Panc1 (cell line): ENCODE measurements at regions not wholly inside any gene's neighbourhood (a gene's known extent, or its start where the extent isn't known, plus 50 kb on each side); places are given as distances from the start of the nearest gene placed in this dataset.

Source experiments
- ATAC-seq: fragments of 200-7000 bp; cut with Tn5 transposase; 2 replicates; pipeline ENCODE4 v1.9.1; 2020; ENCODE audit warnings: mild to moderate bottlenecking, moderate library complexity
- BruUV-seq: library from RNA; stranded (reverse); fragments of 400-500 nt; replicated peaks from 2 replicates; lab custom pipeline; 2021; lab: Mats Ljungman, UMichigan
- CTCF ChIA-PET: fragments of 300-600 bp; sonication (Branson Sonifier 250); formaldehyde crosslinking; loops from one replicate; lab custom pipeline; 2022; ENCODE audit warnings: antibody characterized with exemption; lab: Charles Lee
- POLR2A ChIA-PET: fragments of 300-600 bp; sonication (Branson Sonifier 250); formaldehyde crosslinking; loops from one replicate; lab custom pipeline; 2022; ENCODE audit warnings: antibody characterized with exemption; lab: Charles Lee
- DNase-seq: peaks from one replicate; pipeline ENCODE4 v3.0.0-alpha.2; 2010; ENCODE audit warnings: low read depth, low spot score
- H3K27ac ChIP-seq: 2 replicates; pipeline ENCODE4 v1.5.1; 2011; ENCODE audit warnings: mild to moderate bottlenecking, low read length, inconsistent platforms
- H3K27me3 ChIP-seq: fragments of 200-500 bp; sonication (Bioruptor generic); 2 replicates; pipeline ENCODE4 v1.6.0; 2014; ENCODE audit warnings: low read length, inconsistent platforms; ENCODE audit not compliant: control insufficient read depth, insufficient read depth
- H3K36me3 ChIP-seq: fragments of 200-500 bp; sonication (Bioruptor generic); 2 replicates; pipeline ENCODE4 v1.5.1; 2014; ENCODE audit warnings: inconsistent platforms, mild to moderate bottlenecking, low read length, moderate library complexity; ENCODE audit not compliant: control insufficient read depth, insufficient read depth
- H3K4me1 ChIP-seq: 2 replicates; pipeline ENCODE4 v1.5.1; 2011; ENCODE audit warnings: inconsistent platforms, mild to moderate bottlenecking, low read length, moderate library complexity; ENCODE audit not compliant: control insufficient read depth, insufficient read depth
- H3K4me3 ChIP-seq, 2 experiments: 2 replicates each; pipeline ENCODE4 v1.5.1; 2011 to 2012; ENCODE audit warnings: low read depth in 2 of 2, low read length in 2 of 2, mild to moderate bottlenecking in 2 of 2, inconsistent platforms in 1 of 2, moderate library complexity in 1 of 2
- H3K9me3 ChIP-seq: fragments of 200-500 bp; sonication (Bioruptor generic); 2 replicates; pipeline ENCODE4 v1.5.1; 2014; ENCODE audit warnings: low read depth, mild to moderate bottlenecking, inconsistent platforms, low read length, moderate library complexity; ENCODE audit not compliant: control insufficient read depth, insufficient read depth
- POLR2AphosphoS5 ChIP-seq: IDR thresholded peaks from 2 replicates; pipeline ENCODE4 v1.6.1; 2012; ENCODE audit warnings: mild to moderate bottlenecking, low read depth, low read length, moderate library complexity
- SIN3A ChIP-seq: IDR thresholded peaks from 2 replicates; pipeline ENCODE4 v1.6.1; 2012; ENCODE audit warnings: low read depth, mild to moderate bottlenecking, low read length, moderate library complexity, borderline replicate concordance; ENCODE audit not compliant: insufficient read depth
- TCF7L2 ChIP-seq: IDR thresholded peaks from 2 replicates; pipeline ENCODE4 v1.6.1; 2011; ENCODE audit warnings: mild to moderate bottlenecking, low read depth, low read length, inconsistent platforms
- in situ Hi-C: cut with HindIII; loops from 2 replicates; pipeline ENCODE4 v1.10.0; 2016; ENCODE audit warnings: low sequenced_read_pairs, low pct_unique_long_range_greater_than_20kb
- intact Hi-C: fragments of 100-400 bp; cut with micrococcal nuclease; formaldehyde crosslinking; loops from one replicate; pipeline ENCODE4 v1.10.0; 2022; ENCODE audit not compliant: unreplicated experiment
- TF ChIP-seq, protein P1 (sequence below), 2 experiments: IDR thresholded peaks; 2 replicates each; pipeline ENCODE4 v1.6.1; 2011 to 2012; ENCODE audit warnings: low read depth in 2 of 2, control low read depth in 1 of 2, low read length in 1 of 2, mild to moderate bottlenecking in 1 of 2, moderate library complexity in 1 of 2; ENCODE audit not compliant: insufficient read depth in 1 of 2
- TF ChIP-seq, protein P2 (sequence below): fragments of 450-650 bp; IDR thresholded peaks from 2 replicates; pipeline ENCODE4 v1.5.1; 2017; ENCODE audit warnings: mild to moderate bottlenecking

DNA sequence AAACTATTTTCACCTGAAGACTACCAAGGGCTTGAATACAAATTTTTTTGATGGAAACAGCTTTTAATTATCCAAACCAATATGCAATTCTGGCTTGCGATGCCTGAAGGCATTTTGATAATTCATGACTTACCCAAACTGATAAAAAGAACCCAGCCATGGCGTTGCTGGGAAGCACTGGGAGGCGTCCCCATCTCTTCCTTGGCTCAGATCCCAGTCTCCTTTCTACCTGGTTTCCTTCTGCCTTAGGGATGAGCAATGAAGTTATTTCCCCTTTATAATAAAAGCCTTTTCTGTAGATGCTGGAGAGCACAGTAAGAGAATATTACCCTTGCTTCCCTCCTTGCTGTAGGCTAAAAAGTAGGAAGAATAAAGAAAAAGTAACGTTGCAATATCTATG, 129.1 kb upstream of the ANK3 start:
- intact Hi-C loops, result no loop called here
- no peak for TF ChIP-seq SIN3A
- TF ChIP-seq, protein P1, sequence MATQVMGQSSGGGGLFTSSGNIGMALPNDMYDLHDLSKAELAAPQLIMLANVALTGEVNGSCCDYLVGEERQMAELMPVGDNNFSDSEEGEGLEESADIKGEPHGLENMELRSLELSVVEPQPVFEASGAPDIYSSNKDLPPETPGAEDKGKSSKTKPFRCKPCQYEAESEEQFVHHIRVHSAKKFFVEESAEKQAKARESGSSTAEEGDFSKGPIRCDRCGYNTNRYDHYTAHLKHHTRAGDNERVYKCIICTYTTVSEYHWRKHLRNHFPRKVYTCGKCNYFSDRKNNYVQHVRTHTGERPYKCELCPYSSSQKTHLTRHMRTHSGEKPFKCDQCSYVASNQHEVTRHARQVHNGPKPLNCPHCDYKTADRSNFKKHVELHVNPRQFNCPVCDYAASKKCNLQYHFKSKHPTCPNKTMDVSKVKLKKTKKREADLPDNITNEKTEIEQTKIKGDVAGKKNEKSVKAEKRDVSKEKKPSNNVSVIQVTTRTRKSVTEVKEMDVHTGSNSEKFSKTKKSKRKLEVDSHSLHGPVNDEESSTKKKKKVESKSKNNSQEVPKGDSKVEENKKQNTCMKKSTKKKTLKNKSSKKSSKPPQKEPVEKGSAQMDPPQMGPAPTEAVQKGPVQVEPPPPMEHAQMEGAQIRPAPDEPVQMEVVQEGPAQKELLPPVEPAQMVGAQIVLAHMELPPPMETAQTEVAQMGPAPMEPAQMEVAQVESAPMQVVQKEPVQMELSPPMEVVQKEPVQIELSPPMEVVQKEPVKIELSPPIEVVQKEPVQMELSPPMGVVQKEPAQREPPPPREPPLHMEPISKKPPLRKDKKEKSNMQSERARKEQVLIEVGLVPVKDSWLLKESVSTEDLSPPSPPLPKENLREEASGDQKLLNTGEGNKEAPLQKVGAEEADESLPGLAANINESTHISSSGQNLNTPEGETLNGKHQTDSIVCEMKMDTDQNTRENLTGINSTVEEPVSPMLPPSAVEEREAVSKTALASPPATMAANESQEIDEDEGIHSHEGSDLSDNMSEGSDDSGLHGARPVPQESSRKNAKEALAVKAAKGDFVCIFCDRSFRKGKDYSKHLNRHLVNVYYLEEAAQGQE (IDR thresholded peaks at IDR 0.05; ENCODE audit: insufficient read depth in 1 of 2, low read depth in 2 of 2, low read length in 1 of 2), result no peak
- TF ChIP-seq, protein P2, sequence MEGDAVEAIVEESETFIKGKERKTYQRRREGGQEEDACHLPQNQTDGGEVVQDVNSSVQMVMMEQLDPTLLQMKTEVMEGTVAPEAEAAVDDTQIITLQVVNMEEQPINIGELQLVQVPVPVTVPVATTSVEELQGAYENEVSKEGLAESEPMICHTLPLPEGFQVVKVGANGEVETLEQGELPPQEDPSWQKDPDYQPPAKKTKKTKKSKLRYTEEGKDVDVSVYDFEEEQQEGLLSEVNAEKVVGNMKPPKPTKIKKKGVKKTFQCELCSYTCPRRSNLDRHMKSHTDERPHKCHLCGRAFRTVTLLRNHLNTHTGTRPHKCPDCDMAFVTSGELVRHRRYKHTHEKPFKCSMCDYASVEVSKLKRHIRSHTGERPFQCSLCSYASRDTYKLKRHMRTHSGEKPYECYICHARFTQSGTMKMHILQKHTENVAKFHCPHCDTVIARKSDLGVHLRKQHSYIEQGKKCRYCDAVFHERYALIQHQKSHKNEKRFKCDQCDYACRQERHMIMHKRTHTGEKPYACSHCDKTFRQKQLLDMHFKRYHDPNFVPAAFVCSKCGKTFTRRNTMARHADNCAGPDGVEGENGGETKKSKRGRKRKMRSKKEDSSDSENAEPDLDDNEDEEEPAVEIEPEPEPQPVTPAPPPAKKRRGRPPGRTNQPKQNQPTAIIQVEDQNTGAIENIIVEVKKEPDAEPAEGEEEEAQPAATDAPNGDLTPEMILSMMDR, result no peak
- no peak for TF ChIP-seq TCF7L2
- no peak for TF ChIP-seq POLR2AphosphoS5
- no TSS peak for BruUV-seq
- ChIA-PET POLR2A (no interaction called here), CTCF (no interaction called here)
- ATAC-seq (no peak), DNase-seq (no peak)
- Histone ChIP-seq H3K4me1 (no peaks in the 10 kb centered on the region), H3K4me3 (no peak overlapping the region), H3K27me3 (no peaks in the 10 kb centered on the region), H3K27ac (no peak overlapping the region), H3K9me3 (no peaks in the 10 kb centered on the region), H3K36me3 (no peaks in the 10 kb centered on the region)
- in situ Hi-C loops, result no loop called here

DNA sequence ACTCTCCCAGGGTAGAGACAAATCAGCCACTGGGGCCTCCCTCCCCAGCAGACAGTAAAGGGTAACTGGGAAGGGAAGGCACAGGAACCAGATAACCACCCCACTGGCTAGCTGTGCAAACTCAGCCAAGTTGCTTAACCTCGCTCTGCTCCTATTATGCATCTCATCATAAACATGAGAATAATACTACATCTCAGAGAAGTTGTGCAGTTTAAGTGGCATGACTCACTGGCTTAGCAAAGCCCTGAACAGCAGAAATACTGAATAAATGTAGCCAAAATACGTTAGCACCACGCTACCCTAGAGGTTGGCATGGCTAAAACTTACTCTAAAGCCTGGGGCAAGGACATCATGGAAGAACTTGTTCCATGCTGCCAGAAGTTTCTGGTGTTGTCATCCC, 128.1 kb upstream of the ANK3 start:
- BruUV-seq, result no TSS peak
- Histone ChIP-seq H3K27ac (no peak overlapping the region), H3K4me3 (no peak overlapping the region), H3K9me3 (no peaks in the 10 kb centered on the region), H3K36me3 (no peaks in the 10 kb centered on the region), H3K27me3 (no peaks in the 10 kb centered on the region), H3K4me1 (no peaks in the 10 kb centered on the region)
- ChIA-PET CTCF (no interaction called here), POLR2A (no interaction called here)
- ATAC-seq (no peak), DNase-seq (no peak)
- TF ChIP-seq, protein P1 (IDR thresholded peaks at IDR 0.05; ENCODE audit: insufficient read depth in 1 of 2, low read depth in 2 of 2, low read length in 1 of 2), result no peak
- TF ChIP-seq SIN3A (no peak), TCF7L2 (no peak), POLR2AphosphoS5 (no peak)
- TF ChIP-seq, protein P2, result no peak
- in situ Hi-C loops (no loop called here), intact Hi-C loops (no loop called here)
